HepG2 (cell line): ENCODE measurements at regions not wholly inside any gene's neighbourhood (a gene's known extent, or its start where the extent isn't known, plus 50 kb on each side); places are given as distances from the start of the nearest gene placed in this dataset.

Experiments used
- DPF2 ChIP-seq: sonication (generic); formaldehyde crosslinking; IDR thresholded peaks from 2 replicates; pipeline ENCODE4 v1.4.0; 2020; ENCODE audit warnings: mild to moderate bottlenecking, low read depth, missing genetic modification reagents, borderline replicate concordance
- FOXA1 ChIP-seq, 2 experiments: fragments of 450-650 bp in 1 of 2; sonication (generic) in 1 of 2; formaldehyde crosslinking in 1 of 2; IDR thresholded peaks; 2 replicates each; pipeline versions ENCODE4 v1.4.0 to v1.6.1; 2016 to 2020; ENCODE audit warnings: missing genetic modification reagents in 1 of 2
- POLR2AphosphoS5 ChIP-seq: IDR thresholded peaks from 2 replicates; pipeline ENCODE4 v1.6.1; 2012; ENCODE audit warnings: low read depth, low read length
- SUZ12 ChIP-seq: fragments of 150-350 bp; IDR thresholded peaks from 2 replicates; pipeline ENCODE4 v1.6.1; 2014; ENCODE audit warnings: low read depth, low read length
- TCF7L2 ChIP-seq: IDR thresholded peaks from 2 replicates; pipeline ENCODE4 v1.6.1; 2011; ENCODE audit warnings: mild to moderate bottlenecking, low read depth, low read length, moderate library complexity

- TF ChIP-seq POLR2AphosphoS5 (no peak), TCF7L2 (no peak), SUZ12 (no peak), DPF2 (CRISPR knock-in tag) (no peak), FOXA1 (IDR thresholded peaks at IDR 0.05) (no peak), FOXA1 (CRISPR knock-in tag; IDR thresholded peaks at IDR 0.05) (no peak)
Observed at GRCh38 chr2:235211056-235211455, 259.2 kb downstream of the SH3BP4 start.
